Kidney (tissue), 13 donors: ENCODE measurements at regions not wholly inside any gene's neighbourhood (a gene's known extent, or its start where the extent isn't known, plus 50 kb on each side); places are given as distances from the start of the nearest gene placed in this dataset.

Experiments used
- DNase-seq, 5 donors: peaks; one replicate each; pipeline ENCODE4 v3.0.0-alpha.2; 2013 to 2020
- FAIRE-seq: peaks from 2 replicates; lab custom pipeline; 2012; peaks lifted over from hg19 to GRCh38; lab: Jason Lieb, UNC
- H3K27ac ChIP-seq, 2 donors: one replicate each; pipeline ENCODE4 v1.7.0; 2013; ENCODE audit warnings: low read depth in 2 of 2, low read length in 2 of 2, inconsistent platforms in 1 of 2
- H3K27me3 ChIP-seq: one replicate; pipeline ENCODE4 v1.7.1; 2013; ENCODE audit warnings: low read length, inconsistent platforms; ENCODE audit not compliant: control insufficient read depth, insufficient read depth
- H3K36me3 ChIP-seq, 3 donors: one replicate each; pipeline versions ENCODE4 v1.7.0 to v1.7.1; 2013; ENCODE audit warnings: low read length in 3 of 3, control low read depth in 1 of 3, inconsistent platforms in 1 of 3; ENCODE audit not compliant: insufficient read depth in 3 of 3, control insufficient read depth in 2 of 3
- H3K4me1 ChIP-seq, 3 donors: one replicate each; pipeline versions ENCODE4 v1.7.0 to v1.7.1; 2013; ENCODE audit warnings: low read length in 3 of 3, inconsistent platforms in 1 of 3, low read depth in 1 of 3; ENCODE audit not compliant: control insufficient read depth in 2 of 3, insufficient read depth in 2 of 3
- H3K4me3 ChIP-seq, 3 donors: one replicate each; pipeline versions ENCODE4 v1.7.0 to v1.8.1; 2013; ENCODE audit warnings: low read length in 3 of 3, control low read depth in 1 of 3, inconsistent platforms in 1 of 3
- H3K9ac ChIP-seq, 3 donors: one replicate each; pipeline versions ENCODE4 v1.7.0 to v1.7.1; 2013; ENCODE audit warnings: low read length in 3 of 3, control low read depth in 1 of 3, inconsistent platforms in 1 of 3
- H3K9me3 ChIP-seq, 3 donors: one replicate each; pipeline versions ENCODE4 v1.7.0 to v1.7.1; 2013; ENCODE audit warnings: low read length in 3 of 3, control low read depth in 1 of 3, inconsistent platforms in 1 of 3; ENCODE audit not compliant: control insufficient read depth in 2 of 3, insufficient read depth in 1 of 3
- CTCF ChIP-seq: IDR thresholded peaks from 3 replicates; pipeline ENCODE4 v1.5.1; 2012; ENCODE audit warnings: mild to moderate bottlenecking, moderate library complexity, borderline replicate concordance; ENCODE audit not compliant: insufficient read depth; ENCODE audit errors: extremely low read depth
- intact Hi-C: fragments of 100-400 bp; cut with DNase I; formaldehyde crosslinking; loops from one replicate; pipeline ENCODE4 v1.11.1; 2022
- donor health status: control.
- donor health status: control.
- donor health status: control.
- donor health status: control.
- donor health status: control.
- donor health status: DM: yes; HTN: yes; CAD: no.
- donor health status: Normal renal cell carcinoma (clear cell type).

GRCh38 chr9:75226403-75227139 is 138.3 kb downstream of the OSTF1 start:
- H3K36me3 ChIP-seq, result no peaks in the 10 kb centered on the region
- intact Hi-C loops, result no loop called here
- FAIRE-seq (no peak), DNase-seq (no peak)
- no peak overlapping the region for H3K4me3 ChIP-seq
- peaks cover 0 to 11% (median 4%) of the 10 kb centered on the region in 3 donors for H3K9me3 ChIP-seq
- H3K4me1 ChIP-seq, result no peaks in the 10 kb centered on the region
- no peak overlapping the region for H3K27ac ChIP-seq
- H3K27me3 ChIP-seq, result no peaks in the 10 kb centered on the region
- no peak for TF ChIP-seq CTCF
- no peak overlapping the region for H3K9ac ChIP-seq

GRCh38 chr9:75228893-75229292 is 140.6 kb downstream of the OSTF1 start:
- FAIRE-seq, result no peak
- Histone ChIP-seq H3K4me3 (no peak overlapping the region), H3K9me3 (peaks cover 0 to 11% (median 4%) of the 10 kb centered on the region in 3 donors), H3K4me1 (no peaks in the 10 kb centered on the region), H3K36me3 (no peaks in the 10 kb centered on the region), H3K27me3 (no peaks in the 10 kb centered on the region), H3K27ac (no peak overlapping the region), H3K9ac (no peak overlapping the region)
- DNase-seq, result peak in 2 of 5 donors; percentile 6 to 14
- TF ChIP-seq CTCF, result no peak
- intact Hi-C loops, result no loop called here

- Histone ChIP-seq H3K4me1 (no peaks in the 10 kb centered on the region), H3K4me3 (no peak overlapping the region), H3K9ac (no peak overlapping the region), H3K9me3 (peaks cover 0 to 11% (median 4%) of the 10 kb centered on the region in 3 donors), H3K27me3 (no peaks in the 10 kb centered on the region), H3K36me3 (no peaks in the 10 kb centered on the region), H3K27ac (peak overlapping the region in 1 of 2 donors; percentile 33)
- FAIRE-seq (no peak), DNase-seq (peak in 1 of 5 donors; percentile 77)
- no peak for TF ChIP-seq CTCF
- intact Hi-C loops, result no loop called here
These were observed 141.5 kb downstream of the OSTF1 start for GRCh38 chr9:75229605-75230332.
